Posterior vena cava (tissue), 2 donors: ENCODE measurements at regions not wholly inside any gene's neighbourhood (a gene's known extent, or its start where the extent isn't known, plus 50 kb on each side); places are given as distances from the start of the nearest gene placed in this dataset.
A peak's percentile ranks its signal among the peaks of the same experiment; 100 is the strongest.

Experiments used
- DNase-seq: peaks from one replicate; pipeline ENCODE4 v3.0.0-alpha.2; 2020; ENCODE audit warnings: low spot score
- intact Hi-C, 2 donors: fragments of 100-400 bp; cut with DNase I; formaldehyde crosslinking; loops; one replicate each; pipeline versions ENCODE4 v1.14.1 to v1.14.2; 2022 to 2023
- donor health status: DM: yes; HTN: yes; CAD: no.
- donor health status: DM: yes; HTN: yes; CAD: no.

DNA sequence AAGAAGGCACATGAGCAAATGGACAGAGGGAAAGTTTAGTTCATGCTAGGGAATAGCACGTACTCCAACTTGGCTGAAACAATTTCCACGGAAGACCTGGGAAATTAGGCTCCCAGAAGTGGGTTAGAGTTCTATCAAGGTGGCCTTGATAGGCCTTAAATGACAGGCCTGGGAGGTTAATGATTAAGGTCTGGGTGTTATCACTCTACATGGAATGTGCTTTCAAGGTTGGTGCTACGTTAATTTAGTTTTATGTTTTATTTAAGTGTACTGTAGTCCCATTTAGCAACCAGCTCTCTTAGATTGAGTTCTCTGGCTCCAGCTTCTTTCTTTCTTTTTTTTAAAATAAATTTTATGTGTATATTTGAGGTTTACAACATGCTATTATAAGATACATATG, 121.4 kb upstream of the MEF2C start:
- intact Hi-C loops: no loop called here
- no peak for DNase-seq

DNA sequence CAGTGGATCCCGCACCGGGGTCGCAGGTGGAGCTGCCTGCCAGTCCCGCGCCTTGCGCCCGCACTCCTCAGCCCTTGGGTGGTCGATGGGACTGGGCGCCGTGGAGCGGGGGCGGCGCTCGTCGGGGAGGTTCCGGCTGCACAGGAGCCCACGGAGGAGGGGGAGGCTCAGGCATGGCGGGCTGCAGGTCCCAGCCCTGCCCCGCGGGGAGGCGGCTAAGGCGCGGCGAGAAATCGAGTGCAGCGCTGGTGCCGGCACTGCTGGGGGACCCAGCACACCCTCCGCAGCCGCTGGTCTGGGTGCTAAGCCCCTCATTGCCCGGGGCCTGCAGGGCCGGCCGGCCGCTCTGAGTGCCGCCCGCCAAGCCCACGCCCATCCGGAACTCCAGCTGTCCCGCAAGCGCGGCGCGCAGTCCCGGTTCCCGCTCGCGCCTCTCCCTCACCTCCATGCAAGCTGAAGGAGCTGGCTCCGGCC, 120.6 kb upstream of the MEF2C start:
- DNase-seq: peak; percentile 65
- intact Hi-C loops: no loop called here

DNA sequence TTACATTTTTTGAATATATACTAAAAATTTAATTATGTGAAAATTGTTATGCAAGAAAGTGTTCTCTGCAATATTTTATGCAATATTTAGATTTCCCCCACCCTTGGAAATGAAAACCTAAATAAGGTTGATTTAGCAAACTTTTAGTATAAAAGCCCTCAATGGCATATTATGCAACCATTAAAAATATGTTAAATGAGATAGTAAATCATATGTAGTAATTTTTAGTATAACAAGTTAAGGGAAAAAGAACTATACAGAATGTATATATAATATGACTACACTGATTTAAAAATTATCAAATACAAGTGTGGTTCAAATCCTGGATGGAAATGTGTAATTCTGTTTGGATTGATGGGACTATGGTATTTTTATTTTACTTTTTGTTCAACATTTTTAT, 116.9 kb upstream of the MEF2C start:
- intact Hi-C loops: no loop called here
- no peak for DNase-seq

DNA sequence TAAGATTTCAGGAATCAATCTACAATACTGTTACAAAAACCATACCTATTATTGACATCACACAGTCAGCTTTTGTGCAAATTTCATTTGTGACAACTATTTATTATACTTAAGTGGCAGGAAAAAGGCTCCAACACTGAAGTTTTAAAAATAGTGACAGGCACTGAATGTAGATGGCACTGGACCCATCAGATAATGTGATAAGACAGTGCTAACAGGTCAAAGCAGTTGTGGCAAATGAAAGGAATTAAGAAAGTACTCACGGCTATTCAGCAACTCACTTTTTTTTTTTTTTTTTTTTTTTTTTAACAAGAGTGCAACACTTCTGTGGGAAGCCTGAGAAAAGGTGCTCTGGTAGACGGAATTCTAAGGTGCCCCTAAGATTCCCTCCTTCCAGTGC, 115.0 kb upstream of the MEF2C start:
- DNase-seq: no peak
- intact Hi-C loops: no loop called here

DNA sequence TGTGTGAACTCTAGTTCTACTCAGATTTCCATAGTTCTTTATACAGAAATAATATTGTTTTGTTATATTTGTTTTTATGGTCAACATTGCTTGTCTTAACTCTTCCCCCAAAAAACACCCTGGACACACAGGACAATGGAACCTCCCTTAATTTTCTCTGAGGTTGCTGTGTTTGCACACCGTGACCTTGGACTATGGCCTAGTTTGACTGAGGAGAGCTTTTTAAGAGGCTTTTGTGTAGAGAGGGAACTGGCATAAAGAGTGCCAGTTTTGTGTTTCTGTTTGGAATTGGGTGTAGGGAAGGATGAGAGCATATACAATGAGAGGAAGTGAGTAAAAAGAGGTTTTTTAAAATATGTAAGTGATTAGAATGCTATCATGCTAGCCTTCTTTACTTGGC, 101.1 kb upstream of the MEF2C start:
- intact Hi-C loops: no loop called here
- DNase-seq: no peak

DNA sequence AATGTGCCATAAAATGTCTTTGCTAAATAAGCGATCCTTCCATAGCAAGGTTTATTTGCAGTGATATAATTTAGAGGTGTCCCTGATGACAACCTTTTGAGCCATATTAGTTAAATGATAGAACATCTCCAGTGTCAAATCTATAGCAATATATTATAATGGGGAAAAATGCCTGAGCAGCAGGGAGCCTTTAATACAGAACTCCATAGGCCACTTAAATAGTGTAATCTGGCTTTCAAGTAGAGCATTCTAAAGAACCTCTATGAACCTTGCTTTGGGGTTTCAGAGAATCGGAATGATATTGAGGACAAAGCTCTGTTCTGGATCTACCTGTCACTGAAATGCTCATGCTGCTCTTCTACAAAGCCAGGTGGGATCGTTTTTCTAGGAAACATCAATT, 96.7 kb upstream of the MEF2C start:
- DNase-seq: no peak
- intact Hi-C loops: no loop called here

DNA sequence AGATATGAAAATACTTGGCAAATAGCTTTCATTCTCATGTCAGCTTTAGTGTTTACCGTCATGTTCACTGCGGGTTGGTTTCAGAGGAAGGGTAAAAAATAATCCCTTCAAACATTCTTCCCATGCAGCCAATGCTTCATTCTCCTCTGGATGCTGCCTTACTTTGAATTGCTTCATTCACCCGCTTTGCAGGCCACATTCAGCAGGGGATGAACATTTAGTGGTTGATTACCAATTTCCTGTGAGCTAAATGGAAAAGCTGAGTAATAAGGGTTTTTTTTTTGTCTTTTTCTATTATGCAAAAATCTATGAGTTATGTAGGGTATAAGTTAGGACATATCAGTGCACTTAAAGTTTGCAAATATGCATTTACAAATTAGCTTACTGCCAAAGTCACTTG, 96.3 kb upstream of the MEF2C start:
- no peak for DNase-seq
- intact Hi-C loops: no loop called here

DNA sequence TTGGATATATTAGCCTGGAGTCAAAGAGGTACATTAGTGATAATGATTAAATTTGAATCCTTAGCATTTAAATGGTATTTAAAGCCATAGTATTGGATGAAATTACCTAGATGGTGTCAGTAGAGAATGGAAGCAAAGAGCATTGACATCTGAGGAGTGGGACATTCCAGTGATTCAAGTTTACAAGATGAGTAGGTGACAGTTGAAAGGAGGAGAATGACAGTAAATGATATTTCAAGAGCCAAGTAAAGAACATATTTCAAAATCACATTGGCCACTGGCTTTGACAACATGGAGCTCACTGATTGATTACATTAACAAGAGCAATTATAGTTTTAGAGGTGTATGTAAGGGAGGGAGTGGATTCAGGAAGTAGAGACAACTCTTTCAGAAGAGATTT, 93.9 kb upstream of the MEF2C start:
- intact Hi-C loops: no loop called here
- DNase-seq: no peak

DNA sequence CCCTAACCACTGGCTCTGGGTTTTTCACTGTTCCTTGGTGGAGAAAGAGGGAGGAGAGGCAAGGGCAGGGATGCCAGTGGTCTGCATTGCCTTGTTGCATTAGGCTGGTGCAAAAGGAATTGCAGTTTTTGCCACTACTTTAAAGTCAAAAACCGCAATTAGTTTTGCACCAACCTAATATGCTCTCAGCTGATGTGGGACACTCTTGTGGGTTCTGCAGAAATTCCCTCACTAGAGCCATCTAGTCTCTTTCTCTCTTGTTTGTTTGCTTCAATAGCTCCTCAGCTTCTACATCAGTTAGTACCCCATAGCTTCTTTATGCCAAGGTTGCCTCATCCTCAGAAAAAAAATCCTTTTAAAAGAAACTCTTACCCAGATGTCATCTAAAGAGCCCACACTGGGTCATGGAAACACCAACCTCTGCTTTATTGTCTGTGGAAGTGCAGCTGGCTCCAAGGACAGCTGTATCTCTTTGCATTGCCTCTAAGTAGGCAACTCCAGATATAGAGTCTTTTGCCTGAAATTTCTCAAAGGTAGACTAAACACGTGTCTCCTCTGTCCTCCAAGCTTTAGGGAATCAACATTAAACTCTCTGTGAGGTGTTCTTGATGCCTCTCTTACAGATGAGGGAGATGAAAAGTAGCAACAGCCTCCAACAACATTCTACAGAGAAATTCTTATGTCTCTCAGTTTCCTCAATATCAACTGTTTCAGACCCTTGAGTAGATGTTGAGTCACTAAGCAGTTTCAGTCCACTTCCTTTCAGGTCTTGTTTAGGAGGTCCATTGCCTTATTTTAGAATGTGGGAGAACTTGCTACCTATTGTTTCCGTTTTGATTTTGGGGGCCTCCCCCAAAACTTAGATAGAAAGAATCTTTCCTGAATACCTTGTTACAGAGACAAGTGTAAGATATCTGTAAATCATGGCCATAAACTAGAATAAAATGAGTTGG, 84.9 kb upstream of the MEF2C start:
- DNase-seq: no peak
- intact Hi-C loops: loop anchor here in 1 of 2 donors (1.0 kb wide), 1 partner anchor 30 kb away; no protein-coding TSS in a partner anchor

DNA sequence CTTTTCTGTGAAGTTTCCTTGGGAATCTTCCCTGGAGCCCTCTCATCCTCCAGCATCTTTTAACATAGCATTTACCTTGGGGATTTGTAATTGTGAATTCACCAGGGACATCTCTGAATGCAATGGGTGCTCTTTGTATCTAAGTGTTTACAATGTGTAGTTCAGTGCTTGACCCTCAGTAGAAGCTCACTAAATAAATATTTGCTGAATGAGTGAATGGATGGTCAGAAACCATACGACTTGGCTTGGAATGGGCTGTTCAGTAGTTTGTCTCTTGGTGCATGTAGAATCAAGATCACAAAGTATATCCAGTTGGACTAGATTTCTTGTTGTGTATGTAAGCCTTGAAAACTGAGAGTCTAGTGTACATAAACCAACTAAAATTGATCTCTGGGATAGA, 81.8 kb upstream of the MEF2C start:
- DNase-seq: no peak
- intact Hi-C loops: no loop called here

DNA sequence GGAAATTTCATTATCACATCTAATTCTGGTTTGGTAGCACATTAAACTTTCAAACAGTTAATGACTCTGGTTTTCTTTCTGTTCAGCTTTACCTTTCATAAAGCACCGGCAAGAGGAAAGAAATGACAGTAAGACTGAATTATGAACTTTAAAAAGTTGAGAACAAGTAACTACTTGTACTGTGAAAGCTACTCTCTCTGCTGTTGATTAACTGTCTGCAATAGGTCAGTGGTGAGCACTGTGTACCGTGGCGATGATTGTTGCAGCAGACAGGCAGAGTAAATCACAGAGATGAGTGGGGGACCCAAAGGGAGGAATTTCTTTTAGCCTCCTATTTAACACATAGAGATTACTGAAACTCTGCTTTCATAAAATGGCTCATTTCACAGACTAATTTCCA, 74.0 kb upstream of the MEF2C start:
- intact Hi-C loops: no loop called here
- no peak for DNase-seq

DNA sequence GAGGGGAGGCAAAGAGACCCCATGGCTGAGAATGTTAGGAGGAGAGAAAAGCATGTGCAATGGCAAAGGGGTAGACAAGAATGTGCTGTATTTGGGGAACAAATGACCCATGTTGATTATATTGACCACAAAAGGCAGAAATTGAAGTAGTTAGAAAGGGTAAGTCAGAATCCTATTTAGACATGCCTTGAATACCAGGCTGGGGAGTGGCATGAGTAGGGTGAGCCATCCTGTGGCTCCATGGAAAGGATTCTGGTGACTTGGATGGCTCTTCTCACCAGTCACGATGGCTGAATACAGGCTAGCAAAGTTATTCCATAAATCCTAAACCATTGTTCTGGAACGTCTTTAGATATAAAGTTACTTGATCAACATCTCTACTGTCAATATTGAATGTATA, 73.4 kb upstream of the MEF2C start:
- intact Hi-C loops: no loop called here
- DNase-seq: no peak

DNA sequence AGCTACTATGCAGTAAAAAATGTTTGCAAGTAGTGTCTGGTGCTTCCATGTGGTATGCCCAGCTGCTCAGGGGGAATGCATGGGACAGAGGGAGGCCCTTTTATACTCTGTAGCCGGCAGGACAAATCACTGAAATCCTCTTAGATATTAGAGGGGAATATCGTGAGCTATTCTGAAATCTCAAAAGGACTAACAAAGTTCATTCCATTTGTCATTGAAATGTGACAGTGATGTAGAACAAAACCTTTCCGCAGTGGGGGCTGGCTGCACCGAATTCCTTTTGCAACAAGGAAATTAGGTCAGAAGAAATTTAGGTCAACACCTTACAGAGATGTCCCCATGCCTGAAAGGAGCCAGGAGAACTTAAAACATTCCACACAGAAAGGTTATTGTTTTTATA, 72.4 kb upstream of the MEF2C start:
- DNase-seq: no peak
- intact Hi-C loops: no loop called here

DNA sequence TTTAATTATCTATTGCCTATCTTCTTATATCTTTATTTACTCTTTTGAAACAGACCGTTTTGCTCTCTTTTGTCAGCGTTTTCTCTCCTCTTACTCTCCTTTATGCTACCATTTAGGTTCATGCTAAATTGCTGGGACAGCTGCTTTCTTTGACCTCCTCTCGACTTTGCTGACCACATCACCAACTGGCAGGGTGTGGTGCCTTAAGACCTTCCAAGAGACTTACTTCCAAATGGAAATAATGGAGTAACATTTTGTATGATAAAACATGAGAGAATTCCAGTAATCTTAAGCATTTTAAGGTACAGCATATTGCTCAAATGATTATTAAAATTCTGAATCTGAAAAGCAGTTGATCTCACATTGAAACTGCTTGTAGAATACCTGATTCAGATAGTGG, 71.5 kb upstream of the MEF2C start:
- DNase-seq: no peak
- intact Hi-C loops: no loop called here

DNA sequence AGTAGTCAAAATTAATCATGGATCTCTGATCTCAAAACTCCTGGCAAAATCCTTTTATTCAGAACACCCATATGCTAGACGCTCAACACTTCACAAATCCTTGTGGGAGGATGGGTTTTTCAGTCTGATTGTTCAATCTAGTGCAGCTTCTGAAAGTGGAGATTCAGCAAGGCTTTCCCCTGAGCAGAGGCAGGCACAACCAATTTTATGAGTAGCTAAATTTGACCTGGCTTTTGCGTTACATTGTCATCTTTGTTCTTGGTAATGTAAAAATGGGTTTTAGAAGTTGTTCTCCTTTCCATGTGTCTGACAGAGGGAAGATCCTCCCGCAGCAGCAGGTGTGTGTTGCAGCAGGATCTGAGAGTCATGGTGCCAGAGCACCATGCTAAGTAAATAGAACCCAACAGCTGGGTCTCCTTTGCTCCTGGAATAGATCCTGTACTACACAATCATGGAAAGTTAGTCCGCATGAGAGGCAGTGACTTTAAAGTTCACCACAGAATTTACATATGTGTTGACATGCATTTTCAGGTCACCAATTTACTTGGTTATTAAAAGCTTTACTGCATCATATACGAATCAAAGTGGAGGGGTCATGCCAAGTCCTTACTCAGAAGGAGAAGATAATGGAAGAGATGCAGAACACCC, 70.1 kb upstream of the MEF2C start:
- DNase-seq: no peak
- intact Hi-C loops: no loop called here

DNA sequence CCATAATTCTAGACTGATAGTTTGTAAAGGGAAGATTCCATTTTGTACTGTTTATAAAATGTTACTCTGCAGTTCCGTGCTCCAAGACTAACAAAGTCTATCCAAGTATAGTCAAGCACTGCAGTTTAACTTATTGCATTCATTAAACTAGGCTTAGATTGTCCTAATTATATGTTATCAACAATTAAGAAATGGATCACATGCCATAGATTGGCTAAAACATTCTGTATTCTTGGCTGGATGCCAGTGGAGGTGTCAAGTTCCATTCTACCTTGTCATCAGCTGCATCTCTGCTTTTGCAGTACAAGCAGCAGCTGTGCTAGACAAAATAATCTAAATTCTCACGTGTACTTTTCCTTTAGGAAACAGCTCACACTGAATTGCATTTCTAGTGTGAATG, 69.4 kb upstream of the MEF2C start:
- intact Hi-C loops: no loop called here

DNA sequence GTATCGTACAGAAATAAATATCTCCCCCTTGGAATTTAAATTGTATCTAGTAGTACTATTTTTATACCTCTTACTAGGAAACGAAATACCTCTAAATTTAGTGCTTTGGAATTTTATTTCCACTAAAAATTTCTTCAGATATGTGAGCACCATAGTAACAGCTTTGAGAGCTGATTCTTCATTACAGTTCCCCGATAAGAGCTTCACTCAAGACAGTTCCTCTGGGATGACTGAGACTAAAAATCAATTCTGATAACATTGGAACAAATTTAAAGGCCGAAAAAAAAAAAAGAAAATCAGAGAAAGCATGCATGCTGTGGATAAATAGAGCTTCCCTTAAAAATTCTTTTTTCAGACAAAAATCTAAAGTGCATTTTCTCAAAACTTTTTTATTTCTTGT, 68.5 kb upstream of the MEF2C start:
- intact Hi-C loops: no loop called here
- DNase-seq: no peak

More for the DNA sequence above, 69.4 kb upstream of the MEF2C start:
- no peak for DNase-seq

DNA sequence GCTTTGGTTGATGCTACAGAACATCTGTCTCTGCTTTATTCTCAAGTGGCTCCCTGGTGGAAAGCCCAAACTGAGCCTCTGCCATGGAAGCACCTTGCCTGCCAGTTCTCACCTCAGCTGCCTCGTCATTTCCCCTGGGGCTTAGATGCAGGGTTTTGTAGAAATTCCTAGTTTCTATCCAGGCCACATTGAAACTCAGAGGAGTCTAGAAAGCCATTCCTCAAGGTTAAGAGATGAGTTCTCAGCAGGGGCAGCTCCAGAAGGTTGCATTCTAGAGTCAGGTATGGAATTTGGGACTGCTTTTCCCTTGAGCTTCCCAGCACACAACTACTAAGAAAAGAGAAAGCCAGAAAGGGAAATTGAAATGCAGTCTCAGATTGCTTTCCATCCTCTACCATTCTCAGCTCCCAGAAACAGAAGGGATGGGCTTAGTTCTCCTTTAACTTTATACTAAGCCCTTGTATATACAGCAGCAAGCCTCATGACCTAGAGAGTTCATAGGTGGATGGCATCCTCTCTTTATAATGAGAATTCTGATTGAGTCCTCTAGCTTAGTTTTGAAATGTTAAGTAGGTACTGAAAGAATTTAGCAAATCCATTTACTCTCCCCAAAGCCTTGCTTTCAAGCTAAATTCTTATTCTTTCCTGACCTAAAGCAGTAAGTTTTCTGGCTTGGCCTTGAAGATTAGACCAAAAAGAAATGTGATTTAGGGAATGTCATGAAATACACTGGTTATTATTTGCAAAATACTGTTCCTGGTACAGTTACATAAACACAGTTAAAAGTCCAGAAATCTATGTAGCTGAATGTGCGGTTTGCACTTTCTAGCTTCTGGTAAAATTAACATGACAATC, 66.0 kb upstream of the MEF2C start:
- DNase-seq: no peak
- intact Hi-C loops: no loop called here

DNA sequence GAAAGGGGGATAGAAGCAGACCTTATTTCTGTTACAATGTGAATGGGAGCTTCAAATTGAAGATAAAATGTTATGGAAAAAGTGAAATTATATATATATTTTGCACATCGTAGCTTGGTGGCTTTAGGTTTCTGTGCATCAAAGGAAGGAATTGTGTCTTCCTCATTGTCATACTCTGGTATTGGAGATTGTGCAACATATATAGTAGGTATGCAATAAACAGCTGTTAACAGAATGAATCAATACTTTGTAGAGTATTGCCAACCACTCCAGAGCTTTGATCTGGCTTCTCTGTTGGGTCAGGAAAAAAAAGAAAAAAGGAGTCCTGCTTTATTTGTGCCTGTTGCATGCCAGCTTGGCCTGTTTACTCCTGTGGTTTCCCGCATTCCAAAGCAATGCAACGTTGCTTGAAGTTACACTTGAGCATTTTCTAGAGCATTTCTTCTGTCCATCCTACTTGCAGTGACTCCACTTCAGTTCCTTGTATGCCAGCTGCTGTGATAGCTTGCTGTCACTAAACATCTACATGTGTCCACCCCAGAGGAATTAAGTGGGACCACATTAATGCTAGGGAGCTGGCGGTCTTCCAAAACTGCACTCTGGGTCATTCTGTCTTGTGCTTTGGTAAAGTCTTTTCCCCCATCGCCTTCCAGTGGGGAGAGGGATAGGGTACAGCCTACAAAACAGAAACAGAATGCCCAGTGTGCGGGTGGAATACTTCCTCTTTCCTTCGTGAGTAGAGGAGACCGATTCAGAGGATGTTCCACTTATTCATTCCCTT, 62.0 kb upstream of the MEF2C start:
- no peak for DNase-seq
- intact Hi-C loops: no loop called here
